Pancreas (tissue), 10 donors: ENCODE measurements at regions not wholly inside any gene's neighbourhood (a gene's known extent, or its start where the extent isn't known, plus 50 kb on each side); places are given as distances from the start of the nearest gene placed in this dataset.

ENCODE experiments used
- ATAC-seq, 4 donors: fragments of 200-7000 bp; cut with Tn5 transposase; one replicate each; pipeline versions ENCODE4 v1.8.0 to v1.9.1; 2020; ENCODE audit warnings: mild to moderate bottlenecking in 4 of 4, moderate library complexity in 4 of 4
- DNase-seq, 6 donors: peaks; one replicate each; pipeline ENCODE4 v3.0.0-alpha.2; 2020
- FAIRE-seq: peaks from 2 replicates; lab custom pipeline; 2012; peaks lifted over from hg19 to GRCh38; lab: Jason Lieb, UNC
- H3K27ac ChIP-seq, 4 donors: fragments of 200-600 bp; sonication (generic); 1 replicate in 3 of 4; 2 replicates in 1 of 4; pipeline versions ENCODE4 v1.5.0 to v1.8.0; 2020
- H3K27me3 ChIP-seq, 4 donors: fragments of 200-600 bp; one replicate each; pipeline ENCODE4 v1.8.0; 2021
- H3K36me3 ChIP-seq, 3 donors: fragments of 200-600 bp; sonication (generic) in 1 of 3; one replicate each; pipeline versions ENCODE4 v1.5.0 to v1.8.0; 2020 to 2021
- H3K4me1 ChIP-seq, 3 donors: fragments of 200-600 bp; one replicate each; pipeline ENCODE4 v1.8.0; 2021
- H3K4me3 ChIP-seq, 4 donors: fragments of 200-600 bp; sonication (generic) in 2 of 4; one replicate each; pipeline versions ENCODE4 v1.5.0 to v1.8.0; 2020 to 2021
- H3K9me3 ChIP-seq, 4 donors: fragments of 200-600 bp; one replicate each; pipeline ENCODE4 v1.8.0; 2021
- CTCF ChIP-seq, 4 donors: fragments of 200-600 bp; sonication (generic) in 3 of 4; IDR thresholded peaks; one replicate each; pipeline versions ENCODE4 v1.5.0 to v1.8.0; 2021; ENCODE audit warnings: antibody characterized with exemption in 4 of 4
- WGBS, 2 donors: extraction: QIAGEN DNeasy Blood & Tissue Kit; methylation state at CpG; one replicate each; pipeline ENCODE4 v1.1.7; 2013; 5-methylcytosine and 5-hydroxymethylcytosine counted together
- intact Hi-C, 3 donors: fragments of 100-400 bp; cut with DNase I; formaldehyde crosslinking; loops; one replicate each; pipeline versions ENCODE4 v1.11.1 to v1.14.2; 2022
- donor health status: healthy with polysubstance abuse.
- donor health status: DM: no; HTN: no; CAD: no; lungs with moderate emphysema.
- donor health status: DM: no; HTN: no; CAD: no.
- donor health status: control.
- donor health status: control.
- donor health status: Bipolar disorder and iron deficiency.
- donor health status: DM: yes; HTN: yes; CAD: no.
- donor health status: DM: no; HTN: no; CAD: no.
- donor health status: DM: no; HTN: no; CAD: no.
- donor health status: DM: yes; HTN: yes; CAD: no.

GRCh38 chr1:95497566-95497965 lies 263.6 kb downstream of the RWDD3 start:
- H3K4me3 ChIP-seq: no peak overlapping the region
- H3K27ac ChIP-seq: no peak overlapping the region
- WGBS, 2 donors: 81 to 84% methylated on average over 4 of the region's 4 CpGs
- TF ChIP-seq CTCF (IDR thresholded peaks at IDR 0.05): no peak
- no peaks in the 10 kb centered on the region for H3K4me1 ChIP-seq
- no peaks in the 10 kb centered on the region for H3K9me3 ChIP-seq
- ATAC-seq (no peak), DNase-seq (no peak), FAIRE-seq (no peak)
- intact Hi-C loops: no loop called here
- no peaks in the 10 kb centered on the region for H3K36me3 ChIP-seq
- no peaks in the 10 kb centered on the region for H3K27me3 ChIP-seq

- FAIRE-seq: no peak
- Histone ChIP-seq H3K4me1 (no peaks in the 10 kb centered on the region), H3K27me3 (no peaks in the 10 kb centered on the region), H3K4me3 (no peak overlapping the region), H3K27ac (no peak overlapping the region), H3K9me3 (no peaks in the 10 kb centered on the region), H3K36me3 (no peaks in the 10 kb centered on the region)
- DNase-seq: no peak
- TF ChIP-seq CTCF (IDR thresholded peaks at IDR 0.05): no peak
- intact Hi-C loops: no loop called here
- WGBS, 2 donors: 77 to 85% methylated on average over 9 of the region's 9 CpGs
- no peak for ATAC-seq
These were observed 269.4 kb downstream of the RWDD3 start for GRCh38 chr1:95503278-95504030.

GRCh38 chr1:95504321-95504720 lies 270.3 kb downstream of the RWDD3 start:
- FAIRE-seq (no peak), DNase-seq (no peak), ATAC-seq (no peak)
- H3K9me3 ChIP-seq: no peaks in the 10 kb centered on the region
- no peak overlapping the region for H3K27ac ChIP-seq
- no peaks in the 10 kb centered on the region for H3K27me3 ChIP-seq
- 65 to 69% methylated on average over 4 of the region's 4 CpGs for WGBS, 2 donors
- no peaks in the 10 kb centered on the region for H3K36me3 ChIP-seq
- H3K4me3 ChIP-seq: no peak overlapping the region
- intact Hi-C loops: no loop called here
- no peak for TF ChIP-seq CTCF (IDR thresholded peaks at IDR 0.05)
- no peaks in the 10 kb centered on the region for H3K4me1 ChIP-seq

GRCh38 chr1:95506736-95507414 lies 272.9 kb downstream of the RWDD3 start:
- Histone ChIP-seq H3K4me3 (no peak overlapping the region), H3K36me3 (no peaks in the 10 kb centered on the region), H3K27me3 (no peaks in the 10 kb centered on the region), H3K9me3 (no peaks in the 10 kb centered on the region), H3K27ac (no peak overlapping the region), H3K4me1 (no peaks in the 10 kb centered on the region)
- intact Hi-C loops: no loop called here
- 89 to 93% methylated on average over 4 of the region's 4 CpGs for WGBS, 2 donors
- ATAC-seq: no peak
- no peak for DNase-seq
- no peak for TF ChIP-seq CTCF (IDR thresholded peaks at IDR 0.05)
- FAIRE-seq: no peak

- no peak for TF ChIP-seq CTCF (IDR thresholded peaks at IDR 0.05)
- 62 to 70% methylated on average over 8 of the region's 8 CpGs for WGBS, 2 donors
- DNase-seq: no peak
- Histone ChIP-seq H3K27ac (no peak overlapping the region), H3K4me1 (no peaks in the 10 kb centered on the region), H3K36me3 (no peaks in the 10 kb centered on the region), H3K4me3 (no peak overlapping the region), H3K9me3 (no peaks in the 10 kb centered on the region), H3K27me3 (no peaks in the 10 kb centered on the region)
- intact Hi-C loops: no loop called here
- ATAC-seq: no peak
- FAIRE-seq: no peak
These were observed 276.0 kb downstream of the RWDD3 start for GRCh38 chr1:95509989-95510388.
